ENCODE measurements at regions not wholly inside any gene's neighbourhood (a gene's known extent, or its start where the extent isn't known, plus 50 kb on each side); places are given as distances from the start of the nearest gene placed in this dataset.

GRCh38 chr5:77561965-77562364, 69.8 kb upstream of the WDR41 start:
- Histone ChIP-seq H3K14ac (ENCODE audit: insufficient read depth, low read length) (no peak overlapping the region), H4K20me1 (ENCODE audit: control insufficient read depth, insufficient read depth, insufficient read length) (no peaks in the 10 kb centered on the region), H3K27ac (ENCODE audit: insufficient read length, low read depth, low read length) (no peak overlapping the region), H2AK5ac (ENCODE audit: insufficient read length, low read length) (no peak overlapping the region), H3T11ph (ENCODE audit: low read length) (no peak overlapping the region), H3K4me2 (ENCODE audit: insufficient read depth, insufficient read length, low read length) (no peak overlapping the region), H3K4me1 (ENCODE audit: insufficient read depth, low read length) (no peaks in the 10 kb centered on the region), H2BK5ac (ENCODE audit: insufficient read length, low read length) (no peak overlapping the region), H3K79me1 (ENCODE audit: insufficient read depth, low read depth, low read length, poor library complexity, severe bottlenecking) (no peaks in the 10 kb centered on the region), H2BK120ac (ENCODE audit: low read depth, low read length, poor library complexity, severe bottlenecking) (no peak overlapping the region), H4K8ac (replicated peaks; ENCODE audit: insufficient read length, low read depth, low read length) (no peak overlapping the region), H3K23ac (ENCODE audit: insufficient read length, low read depth, low read length) (no peak overlapping the region), H2BK12ac (ENCODE audit: insufficient read length, low read depth, low read length) (no peak overlapping the region), H3K9me3 (ENCODE audit: control insufficient read depth, low read depth, low read length) (no peaks in the 10 kb centered on the region), H3K27me3 (ENCODE audit: insufficient read depth, low read length) (no peaks in the 10 kb centered on the region), H3K4ac (ENCODE audit: low read depth, low read length) (no peak overlapping the region), H3K18ac (ENCODE audit: insufficient read length, low read depth, low read length) (no peak overlapping the region), H2AFZ (ENCODE audit: low read length) (no peak overlapping the region), H3K56ac (ENCODE audit: insufficient read length, low read depth, low read length) (no peak overlapping the region), H4K5ac (ENCODE audit: insufficient read length, low read depth, low read length) (no peak overlapping the region), H2BK15ac (ENCODE audit: low read depth, low read length) (no peak overlapping the region), H3K79me2 (ENCODE audit: insufficient read depth, low read length) (no peaks in the 10 kb centered on the region), H4K91ac (ENCODE audit: insufficient read length, low read depth, low read length) (no peak overlapping the region), H3K23me2 (ENCODE audit: insufficient read length, low read depth, low read length, poor library complexity, severe bottlenecking) (no peaks in the 10 kb centered on the region), H3K9ac (ENCODE audit: extremely low read depth, insufficient read length, low read length) (no peak overlapping the region), H2BK20ac (ENCODE audit: low read depth, low read length, poor library complexity, severe bottlenecking) (no peak overlapping the region)
- TF ChIP-seq CTCF (conservative IDR thresholded peaks at IDR 0.05): no peak
- WGBS (ENCODE audit: extremely low coverage, insufficient read length, low lambda C conversion rate): no CpG with 5 or more reads among the region's 3 CpGs
- DNase-seq: no peak
- Mint-ChIP-seq H3K9me3 (no peaks in the 10 kb centered on the region), H3K4me3 (no peak overlapping the region), H3K4me1 (no peaks in the 10 kb centered on the region), H3K27me3 (ENCODE audit: low read depth) (peaks cover 8% of the 10 kb centered on the region), H3K36me3 (ENCODE audit: insufficient read depth in 1 of 3, low read depth in 3 of 3) (no peaks in the 10 kb centered on the region), H3K27ac (no peak overlapping the region)

Data from H9 (cell line).